Thyroid gland (tissue), 4 donors: ENCODE measurements at regions not wholly inside any gene's neighbourhood (a gene's known extent, or its start where the extent isn't known, plus 50 kb on each side); places are given as distances from the start of the nearest gene placed in this dataset.
A peak's percentile ranks its signal among the peaks of the same experiment; 100 is the strongest.

Experiments used
- POLR2A ChIP-seq, 2 donors: fragments of 450-650 bp; IDR thresholded peaks; one replicate each; pipeline ENCODE4 v1.6.1; 2017; ENCODE audit warnings: antibody characterized with exemption in 2 of 2, mild to moderate bottlenecking in 2 of 2, moderate library complexity in 1 of 2
- TF ChIP-seq, protein P1 (sequence below), 6 experiments: fragments of 200-600 bp in 3 of 6; fragments of 450-650 bp in 3 of 6; sonication (generic) in 3 of 6; IDR thresholded peaks; one replicate each; pipeline ENCODE4 v1.5.1; 2016 to 2019; ENCODE audit warnings: antibody characterized with exemption in 6 of 6, mild to moderate bottlenecking in 2 of 6, inconsistent platforms in 1 of 6, moderate library complexity in 1 of 6

DNA sequence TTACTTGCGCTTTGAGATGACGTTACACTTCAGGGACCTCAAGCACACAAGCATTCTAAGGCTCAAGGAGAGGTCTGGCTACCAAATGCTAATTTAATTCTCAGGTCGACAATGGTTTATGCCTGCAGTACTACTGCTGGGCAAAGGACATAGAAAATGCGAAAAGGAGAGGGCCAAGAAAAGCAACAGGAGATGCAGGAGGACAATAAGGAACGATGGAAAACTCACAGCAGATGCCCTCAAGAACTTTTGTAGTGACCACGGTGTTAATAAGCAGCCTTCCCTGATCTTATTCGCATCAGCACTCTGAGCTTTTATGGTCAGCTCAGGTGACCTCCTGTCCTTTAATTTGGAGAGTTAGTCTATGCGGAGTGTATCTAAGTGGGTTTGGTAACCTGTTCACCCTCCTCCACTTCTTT lies 146.3 kb downstream of the GPR85 start:
- TF ChIP-seq, protein P1, sequence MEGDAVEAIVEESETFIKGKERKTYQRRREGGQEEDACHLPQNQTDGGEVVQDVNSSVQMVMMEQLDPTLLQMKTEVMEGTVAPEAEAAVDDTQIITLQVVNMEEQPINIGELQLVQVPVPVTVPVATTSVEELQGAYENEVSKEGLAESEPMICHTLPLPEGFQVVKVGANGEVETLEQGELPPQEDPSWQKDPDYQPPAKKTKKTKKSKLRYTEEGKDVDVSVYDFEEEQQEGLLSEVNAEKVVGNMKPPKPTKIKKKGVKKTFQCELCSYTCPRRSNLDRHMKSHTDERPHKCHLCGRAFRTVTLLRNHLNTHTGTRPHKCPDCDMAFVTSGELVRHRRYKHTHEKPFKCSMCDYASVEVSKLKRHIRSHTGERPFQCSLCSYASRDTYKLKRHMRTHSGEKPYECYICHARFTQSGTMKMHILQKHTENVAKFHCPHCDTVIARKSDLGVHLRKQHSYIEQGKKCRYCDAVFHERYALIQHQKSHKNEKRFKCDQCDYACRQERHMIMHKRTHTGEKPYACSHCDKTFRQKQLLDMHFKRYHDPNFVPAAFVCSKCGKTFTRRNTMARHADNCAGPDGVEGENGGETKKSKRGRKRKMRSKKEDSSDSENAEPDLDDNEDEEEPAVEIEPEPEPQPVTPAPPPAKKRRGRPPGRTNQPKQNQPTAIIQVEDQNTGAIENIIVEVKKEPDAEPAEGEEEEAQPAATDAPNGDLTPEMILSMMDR (IDR thresholded peaks at IDR 0.05): peak in 2 of 6 experiments; percentile 9 to 26
- TF ChIP-seq POLR2A (IDR thresholded peaks at IDR 0.05): no peak
